BJ (cell line): ENCODE measurements at regions not wholly inside any gene's neighbourhood (a gene's known extent, or its start where the extent isn't known, plus 50 kb on each side); places are given as distances from the start of the nearest gene placed in this dataset.
"Not testable (repeated sequence)": the region's sequence is repeated elsewhere in the genome, so short reads cannot be mapped to it uniquely, and the experiment has no call there.

Experiments
- CTCF ChIA-PET: fragments of 350-600 bp; formaldehyde crosslinking; extraction: SDS; loops from one replicate; lab custom pipeline; 2021; ENCODE audit warnings: antibody characterized with exemption, inconsistent platforms; lab: Yijun Ruan, JAX
- POLR2A ChIA-PET: fragments of 300-600 bp; sonication (Branson Sonifier 250); formaldehyde crosslinking; extraction: SDS; loops from one replicate; lab custom pipeline; 2021; ENCODE audit warnings: antibody characterized with exemption; lab: Charles Lee
- DNase-seq: peaks from one replicate; pipeline ENCODE4 v3.0.0-alpha.2; 2011; ENCODE audit warnings: low read depth
- H3K27me3 ChIP-seq: 2 replicates; pipeline ENCODE4 v1.6.0; 2011; ENCODE audit warnings: low read length; ENCODE audit not compliant: control insufficient read depth, insufficient read depth
- H3K36me3 ChIP-seq: 2 replicates; pipeline ENCODE4 v1.5.1; 2011; ENCODE audit warnings: low read length; ENCODE audit not compliant: control insufficient read depth, insufficient read depth
- H3K4me3 ChIP-seq: 2 replicates; pipeline ENCODE4 v1.5.1; 2011; ENCODE audit warnings: low read depth, mild to moderate bottlenecking, control low read depth, low read length
- CTCF ChIP-seq: IDR thresholded peaks from 2 replicates; pipeline ENCODE4 v1.5.1; 2011; ENCODE audit warnings: low read depth, mild to moderate bottlenecking, control low read depth, inconsistent platforms, low read length, moderate library complexity; ENCODE audit not compliant: insufficient read depth

GRCh38 chr2:192419786-192420185 is 225.1 kb upstream of the TMEFF2 start:
- CTCF ChIA-PET: no interaction called here

GRCh38 chr2:192416060-192416459 is 221.3 kb upstream of the TMEFF2 start:
- no peak for TF ChIP-seq CTCF
- H3K36me3 ChIP-seq: no peaks in the 10 kb centered on the region
- ChIA-PET POLR2A (no interaction called here), CTCF (no interaction called here)
- no peak overlapping the region for H3K4me3 ChIP-seq
- no peak for DNase-seq
- H3K27me3 ChIP-seq: no peaks in the 10 kb centered on the region

More at GRCh38 chr2:192419786-192420185, 225.1 kb upstream of the TMEFF2 start:
- Histone ChIP-seq H3K36me3 (no peaks in the 10 kb centered on the region), H3K4me3 (no peak overlapping the region), H3K27me3 (no peaks in the 10 kb centered on the region)
- no peak for DNase-seq
- POLR2A ChIA-PET: no interaction called here
- no peak for TF ChIP-seq CTCF

GRCh38 chr2:192414794-192415193 is 220.1 kb upstream of the TMEFF2 start:
- ChIA-PET CTCF (no interaction called here), POLR2A (no interaction called here)
- H3K36me3 ChIP-seq: no peaks in the 10 kb centered on the region
- no peaks in the 10 kb centered on the region for H3K27me3 ChIP-seq
- DNase-seq: no peak
- no peak overlapping the region for H3K4me3 ChIP-seq
- TF ChIP-seq CTCF: no peak

- ChIA-PET CTCF (no interaction called here), POLR2A (no interaction called here)
- Histone ChIP-seq H3K27me3 (no peaks in the 10 kb centered on the region), H3K36me3 (no peaks in the 10 kb centered on the region), H3K4me3 (no peak overlapping the region)
- no peak for TF ChIP-seq CTCF
- DNase-seq: no peak
Measured at GRCh38 chr2:192413812-192414681, 219.3 kb upstream of the TMEFF2 start.

- H3K4me3 ChIP-seq, H3K27me3 ChIP-seq, POLR2A ChIA-PET, CTCF ChIA-PET, DNase-seq, H3K36me3 ChIP-seq: not testable (repeated sequence)
Measured at GRCh38 chr2:192412866-192413265, 218.1 kb upstream of the TMEFF2 start.

GRCh38 chr2:192412394-192412793 is 217.7 kb upstream of the TMEFF2 start:
- no peak overlapping the region for H3K4me3 ChIP-seq
- DNase-seq: no peak
- TF ChIP-seq CTCF: no peak
- H3K36me3 ChIP-seq: no peaks in the 10 kb centered on the region
- no peaks in the 10 kb centered on the region for H3K27me3 ChIP-seq
- POLR2A ChIA-PET: no interaction called here
- CTCF ChIA-PET: no interaction called here
